ENCODE measurements at regions not wholly inside any gene's neighbourhood (a gene's known extent, or its start where the extent isn't known, plus 50 kb on each side); places are given as distances from the start of the nearest gene placed in this dataset.

GRCh38 chr2:150150144-150150543, 337.3 kb downstream of the RND3 start:
- DNase-seq (ENCODE audit: low read depth, low spot score), result no peak
- in situ Hi-C loops (cut with HindIII; ENCODE audit: low pct_unique_long_range_greater_than_20kb, low sequenced_read_pairs) (no loop called here), intact Hi-C loops (cut with micrococcal nuclease; ENCODE audit: unreplicated experiment) (no loop called here)
- Histone ChIP-seq H3K4me1 (ENCODE audit: control insufficient read depth, insufficient read depth, low read length) (no peaks in the 10 kb centered on the region; the same call in 1 of the 2 replicates), H3K27ac (ENCODE audit: low read length) (no peak overlapping the region), H3K36me3 (ENCODE audit: control insufficient read depth, insufficient read depth, low read length) (no peaks in the 10 kb centered on the region), H3K27me3 (ENCODE audit: control insufficient read depth, insufficient read depth, low read length) (no peaks in the 10 kb centered on the region), H3K4me3 (ENCODE audit: low read depth in 2 of 2, low read length in 2 of 2) (no peak overlapping the region), H3K9me3 (ENCODE audit: control insufficient read depth, insufficient read depth, low read depth, low read length) (peaks cover 6% of the 10 kb centered on the region; the same call in 1 of the 2 replicates)
- ATAC-seq, result no peak
- CTCF ChIA-PET, result no interaction called here
- TF ChIP-seq CTCF (IDR thresholded peaks at IDR 0.05) (no peak), SIN3A (IDR thresholded peaks at IDR 0.05; ENCODE audit: borderline replicate concordance, insufficient read depth, low read depth, low read length) (no peak), POLR2AphosphoS5 (IDR thresholded peaks at IDR 0.05; ENCODE audit: low read depth, low read length) (no peak), REST (IDR thresholded peaks at IDR 0.05; ENCODE audit: insufficient read depth in 1 of 2, low read depth in 2 of 2, low read length in 1 of 2) (no peak), TCF7L2 (IDR thresholded peaks at IDR 0.05; ENCODE audit: low read depth, low read length) (no peak)
- BruUV-seq (replicated peaks), result no TSS peak
- POLR2A ChIA-PET, result no interaction called here

- POLR2A ChIA-PET, result no interaction called here
- peak overlapping the region; percentile 23; the same call in 1 of the 2 replicates for H3K27ac ChIP-seq (ENCODE audit: low read length)
- H3K9me3 ChIP-seq (ENCODE audit: control insufficient read depth, insufficient read depth, low read depth, low read length), result peaks cover 6% of the 10 kb centered on the region; the same call in 1 of the 2 replicates
- H3K27me3 ChIP-seq (ENCODE audit: control insufficient read depth, insufficient read depth, low read length), result no peaks in the 10 kb centered on the region
- no peak for TF ChIP-seq REST (IDR thresholded peaks at IDR 0.05; ENCODE audit: insufficient read depth in 1 of 2, low read depth in 2 of 2, low read length in 1 of 2)
- DNase-seq (ENCODE audit: low read depth, low spot score), result no peak
- no TSS peak for BruUV-seq (replicated peaks)
- no peaks in the 10 kb centered on the region for H3K4me1 ChIP-seq (ENCODE audit: control insufficient read depth, insufficient read depth, low read length)
- no peak overlapping the region for H3K4me3 ChIP-seq (ENCODE audit: low read depth in 2 of 2, low read length in 2 of 2)
- in situ Hi-C loops (cut with HindIII; ENCODE audit: low pct_unique_long_range_greater_than_20kb, low sequenced_read_pairs) (no loop called here), intact Hi-C loops (cut with micrococcal nuclease; ENCODE audit: unreplicated experiment) (no loop called here)
- H3K36me3 ChIP-seq (ENCODE audit: control insufficient read depth, insufficient read depth, low read length), result no peaks in the 10 kb centered on the region
- CTCF ChIA-PET, result no interaction called here
- no peak for ATAC-seq
These were observed 339.4 kb downstream of the RND3 start for GRCh38 chr2:150147889-150148683.
